AG04450 (cell line): ENCODE measurements at regions not wholly inside any gene's neighbourhood (a gene's known extent, or its start where the extent isn't known, plus 50 kb on each side); places are given as distances from the start of the nearest gene placed in this dataset.

Experiments used
- CTCF ChIA-PET: fragments of 300-600, 350-600 bp; formaldehyde crosslinking; extraction: SDS; loops from one replicate; lab custom pipeline; 2022; ENCODE audit warnings: antibody characterized with exemption, inconsistent platforms; lab: Charles Lee
- POLR2A ChIA-PET: fragments of 350-600 bp; formaldehyde crosslinking; extraction: SDS; loops from one replicate; lab custom pipeline; 2021; ENCODE audit warnings: antibody characterized with exemption, inconsistent platforms; lab: Yijun Ruan, JAX
- DNase-seq: peaks from one replicate; pipeline ENCODE4 v3.0.0-alpha.2; 2011; ENCODE audit warnings: low read depth, low spot score
- H3K27ac ChIP-seq: one replicate; pipeline ENCODE4 v1.5.1; 2012; ENCODE audit warnings: low read depth, low read length, control low read depth
- H3K27me3 ChIP-seq: one replicate; pipeline ENCODE4 v1.6.0; 2012; ENCODE audit warnings: low read length; ENCODE audit not compliant: control insufficient read depth, insufficient read depth
- H3K4me3 ChIP-seq: 2 replicates; pipeline ENCODE4 v1.5.1; 2011; ENCODE audit warnings: mild to moderate bottlenecking, low read depth, low read length, control low read depth
- H3K9me3 ChIP-seq: 2 replicates; pipeline ENCODE4 v1.5.1; 2012; ENCODE audit warnings: low read length; ENCODE audit not compliant: control insufficient read depth, insufficient read depth
- TF ChIP-seq, protein P1 (sequence below): IDR thresholded peaks from 2 replicates; pipeline ENCODE4 v1.5.1; 2011; ENCODE audit warnings: low read depth, low read length, control low read depth, inconsistent platforms

DNA sequence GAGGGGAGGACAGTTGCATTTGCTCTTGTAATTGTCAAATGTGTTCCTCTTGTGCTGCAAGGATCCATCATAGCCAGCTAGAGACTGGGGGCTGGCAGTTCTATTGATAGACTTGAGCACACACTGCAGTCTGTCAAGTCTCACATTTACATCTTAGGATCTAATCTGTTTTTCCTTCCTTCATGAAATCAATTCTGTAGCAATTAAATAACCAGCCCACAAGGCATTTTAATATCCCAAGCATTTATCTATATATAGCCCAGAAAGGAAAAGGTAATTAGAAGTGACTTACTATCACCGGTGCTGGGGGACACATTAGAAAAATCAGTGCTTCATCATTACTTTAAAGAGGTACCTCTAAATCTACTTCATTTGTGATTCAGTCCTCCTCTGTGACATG lies 143.0 kb upstream of the STXBP5 start:
- H3K9me3 ChIP-seq, result no peaks in the 10 kb centered on the region
- no peak for DNase-seq
- no peak overlapping the region for H3K4me3 ChIP-seq
- H3K27me3 ChIP-seq, result no peaks in the 10 kb centered on the region
- CTCF ChIA-PET, result no interaction called here
- TF ChIP-seq, protein P1, sequence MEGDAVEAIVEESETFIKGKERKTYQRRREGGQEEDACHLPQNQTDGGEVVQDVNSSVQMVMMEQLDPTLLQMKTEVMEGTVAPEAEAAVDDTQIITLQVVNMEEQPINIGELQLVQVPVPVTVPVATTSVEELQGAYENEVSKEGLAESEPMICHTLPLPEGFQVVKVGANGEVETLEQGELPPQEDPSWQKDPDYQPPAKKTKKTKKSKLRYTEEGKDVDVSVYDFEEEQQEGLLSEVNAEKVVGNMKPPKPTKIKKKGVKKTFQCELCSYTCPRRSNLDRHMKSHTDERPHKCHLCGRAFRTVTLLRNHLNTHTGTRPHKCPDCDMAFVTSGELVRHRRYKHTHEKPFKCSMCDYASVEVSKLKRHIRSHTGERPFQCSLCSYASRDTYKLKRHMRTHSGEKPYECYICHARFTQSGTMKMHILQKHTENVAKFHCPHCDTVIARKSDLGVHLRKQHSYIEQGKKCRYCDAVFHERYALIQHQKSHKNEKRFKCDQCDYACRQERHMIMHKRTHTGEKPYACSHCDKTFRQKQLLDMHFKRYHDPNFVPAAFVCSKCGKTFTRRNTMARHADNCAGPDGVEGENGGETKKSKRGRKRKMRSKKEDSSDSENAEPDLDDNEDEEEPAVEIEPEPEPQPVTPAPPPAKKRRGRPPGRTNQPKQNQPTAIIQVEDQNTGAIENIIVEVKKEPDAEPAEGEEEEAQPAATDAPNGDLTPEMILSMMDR, result no peak
- POLR2A ChIA-PET, result no interaction called here
- no peak overlapping the region for H3K27ac ChIP-seq

DNA sequence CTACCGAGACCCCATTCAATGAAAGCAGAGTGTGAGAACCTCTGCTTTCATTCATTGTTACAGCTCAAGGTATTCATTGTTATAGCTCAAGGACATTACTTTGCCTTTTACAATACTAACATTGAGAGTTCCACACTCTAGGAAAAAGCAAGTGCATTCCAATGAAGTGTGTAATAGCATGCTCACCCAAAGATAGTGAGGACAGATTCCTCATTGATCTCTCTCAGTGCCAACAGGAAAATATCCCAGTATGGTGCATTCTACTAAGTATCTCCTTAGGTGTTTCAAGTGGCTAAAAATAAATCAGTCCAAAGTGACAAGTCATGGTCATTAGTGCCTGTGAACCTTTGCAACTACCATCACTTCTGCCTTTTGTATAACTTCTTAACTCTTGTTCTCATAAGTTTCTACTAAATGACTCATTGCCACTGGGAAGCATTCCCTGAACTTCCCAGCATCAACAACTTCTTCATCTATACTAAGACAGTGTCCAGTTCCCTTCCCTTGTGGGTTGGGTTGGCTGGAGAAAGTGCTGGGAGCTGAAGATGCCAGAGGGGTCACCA lies 140.7 kb upstream of the STXBP5 start:
- ChIA-PET CTCF (no interaction called here), POLR2A (interaction anchor here (0.5 kb wide), 1 partner anchor 187 kb away, joined by 3 read pairs; no protein-coding TSS in a partner anchor)
- Histone ChIP-seq H3K9me3 (no peaks in the 10 kb centered on the region), H3K4me3 (no peak overlapping the region), H3K27ac (peak overlapping the region; percentile 60), H3K27me3 (no peaks in the 10 kb centered on the region)
- peak; percentile 49 for DNase-seq
- TF ChIP-seq, protein P1, result no peak

DNA sequence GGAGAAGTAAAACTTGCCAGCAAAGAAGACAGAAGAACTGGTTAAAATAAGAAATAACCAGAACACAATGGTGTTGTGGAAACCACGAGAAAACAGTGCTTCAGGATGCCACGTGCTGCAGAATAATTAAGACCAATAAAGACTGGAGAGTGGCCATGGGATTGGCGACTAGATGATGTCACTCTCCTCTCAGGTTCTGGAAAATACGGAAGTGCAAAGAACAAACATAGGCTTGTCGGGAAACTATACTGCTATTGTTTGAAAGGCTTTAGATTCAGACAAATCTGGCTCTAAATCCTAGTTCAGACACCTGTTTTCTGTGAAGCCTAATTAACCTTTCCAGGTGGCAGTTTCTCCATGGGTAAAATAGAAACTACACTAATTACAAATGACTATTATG lies 138.4 kb upstream of the STXBP5 start:
- Histone ChIP-seq H3K9me3 (peaks cover 4% of the 10 kb centered on the region), H3K27me3 (no peaks in the 10 kb centered on the region), H3K27ac (no peak overlapping the region), H3K4me3 (no peak overlapping the region)
- ChIA-PET CTCF (no interaction called here), POLR2A (no interaction called here)
- TF ChIP-seq, protein P1, result no peak
- no peak for DNase-seq

DNA sequence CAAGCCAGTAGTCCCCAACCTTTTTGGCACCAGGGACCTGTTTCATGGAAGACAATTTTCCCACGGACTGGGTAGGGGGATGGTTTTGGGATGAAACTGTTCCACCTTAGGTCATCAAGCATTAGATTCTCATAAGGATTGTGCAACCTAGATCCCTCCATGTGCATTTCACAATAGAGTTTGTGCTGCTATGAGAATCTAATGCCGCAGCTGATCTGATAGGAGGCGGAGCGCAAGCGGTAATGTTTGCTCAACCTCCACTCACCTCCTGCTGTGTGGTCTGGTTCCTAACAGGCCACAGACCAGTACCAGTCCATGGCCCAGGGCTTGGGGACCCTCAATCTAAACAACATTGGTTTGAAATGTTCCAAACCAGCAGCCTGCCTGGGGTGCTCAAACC lies 137.0 kb upstream of the STXBP5 start:
- no peak overlapping the region for H3K27ac ChIP-seq
- TF ChIP-seq, protein P1, result no peak
- POLR2A ChIA-PET, result interaction anchor here (1.0 kb wide), 1 partner anchor 27 kb away, joined by 3 read pairs; no protein-coding TSS in a partner anchor
- CTCF ChIA-PET, result no interaction called here
- DNase-seq, result no peak
- peaks cover 4% of the 10 kb centered on the region for H3K9me3 ChIP-seq
- H3K4me3 ChIP-seq, result no peak overlapping the region
- no peaks in the 10 kb centered on the region for H3K27me3 ChIP-seq

DNA sequence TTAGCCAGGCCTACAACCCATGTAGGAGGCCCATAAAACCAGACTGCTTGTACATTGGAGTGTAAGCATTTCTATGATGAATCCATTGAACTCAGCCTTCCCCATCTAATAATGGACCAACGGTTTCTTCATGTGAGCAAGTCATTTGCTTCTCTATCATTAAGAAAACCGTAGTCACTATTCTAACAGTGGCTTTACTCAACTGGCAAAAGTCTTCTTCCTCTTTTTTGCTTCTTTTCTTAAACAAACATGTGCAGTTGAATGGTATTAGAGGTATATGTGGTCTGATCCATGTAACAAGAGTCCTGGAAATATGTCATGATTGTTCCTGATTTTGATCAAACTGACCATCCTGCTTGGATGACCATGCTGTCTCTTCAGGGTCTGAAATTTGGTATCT lies 132.4 kb upstream of the STXBP5 start:
- Histone ChIP-seq H3K4me3 (no peak overlapping the region), H3K9me3 (peaks cover 4% of the 10 kb centered on the region), H3K27ac (no peak overlapping the region), H3K27me3 (no peaks in the 10 kb centered on the region)
- TF ChIP-seq, protein P1, result no peak
- CTCF ChIA-PET, result no interaction called here
- POLR2A ChIA-PET, result no interaction called here
- no peak for DNase-seq
